GM23248 (cell line): ENCODE measurements at regions not wholly inside any gene's neighbourhood (a gene's known extent, or its start where the extent isn't known, plus 50 kb on each side); places are given as distances from the start of the nearest gene placed in this dataset.

Experiments used
- EZH2 ChIP-seq: fragments of 200-600 bp; sonication (generic); IDR thresholded peaks from 2 replicates; pipeline ENCODE4 v1.6.1; 2018; ENCODE audit warnings: antibody characterized with exemption, mild to moderate bottlenecking; ENCODE audit not compliant: insufficient read depth, poor library complexity, severe bottlenecking
- EZH2phosphoT487 ChIP-seq: fragments of 200-600 bp; sonication (generic); IDR thresholded peaks from 2 replicates; pipeline ENCODE4 v1.6.1; 2018; ENCODE audit warnings: antibody characterized with exemption, moderate library complexity, mild to moderate bottlenecking, low read depth; ENCODE audit not compliant: insufficient read depth

DNA sequence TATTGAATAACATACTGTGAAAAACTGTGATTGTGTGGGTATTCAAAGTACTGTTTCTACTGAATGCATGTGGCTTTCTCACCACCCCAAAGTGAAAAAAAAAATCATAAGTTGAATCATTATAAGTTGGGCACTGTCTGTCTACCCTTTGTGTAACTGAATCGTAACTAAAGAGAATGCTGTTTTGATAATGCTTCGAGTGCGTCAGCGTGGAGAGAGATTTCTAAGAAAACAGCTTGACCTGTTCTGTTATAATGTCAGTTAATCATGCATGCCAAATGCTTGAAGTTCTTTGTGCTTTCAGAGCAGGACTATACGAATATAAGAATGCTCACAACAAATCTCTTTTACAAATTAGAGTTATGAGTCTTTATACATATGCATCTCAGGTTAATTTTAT lies 148.8 kb upstream of the SGCD start:
- no peak for TF ChIP-seq EZH2
- TF ChIP-seq EZH2phosphoT487 = no peak
